GM23338 (cell line): ENCODE measurements at regions not wholly inside any gene's neighbourhood (a gene's known extent, or its start where the extent isn't known, plus 50 kb on each side); places are given as distances from the start of the nearest gene placed in this dataset.

Source experiments
- CTCF ChIP-seq, 2 experiments: fragments of 200-600 bp in 1 of 2; sonication (generic) in 1 of 2; conservative IDR thresholded peaks; 2 replicates each; pipeline versions ENCODE4 v1.5.1 to v1.6.1; 2016 to 2017; ENCODE audit warnings: antibody characterized with exemption in 2 of 2, low read depth in 2 of 2, mild to moderate bottlenecking in 2 of 2, moderate library complexity in 1 of 2
- ETS1 ChIP-seq: IDR thresholded peaks from 2 replicates; pipeline ENCODE4 v1.6.1; 2016; ENCODE audit warnings: antibody characterized with exemption
- POLR2AphosphoS5 ChIP-seq: IDR thresholded peaks from 2 replicates; pipeline ENCODE4 v1.6.1; 2016; ENCODE audit warnings: antibody characterized with exemption, low read depth

GRCh38 chr7:21193895-21194294 lies 234.0 kb upstream of the SP4 start:
- no peak for TF ChIP-seq ETS1
- TF ChIP-seq POLR2AphosphoS5 = no peak
- TF ChIP-seq CTCF (conservative IDR thresholded peaks at IDR 0.05; ENCODE audit: low read depth in 2 of 2) = 0 out of 4 replicates have a peak, but pooled peaks of 1 of the 2 experiments have one; percentile 16
